ENCODE measurements at regions not wholly inside any gene's neighbourhood (a gene's known extent, or its start where the extent isn't known, plus 50 kb on each side); places are given as distances from the start of the nearest gene placed in this dataset.
"Not testable (repeated sequence)": the region's sequence is repeated elsewhere in the genome, so short reads cannot be mapped to it uniquely, and the experiment has no call there.

- Histone ChIP-seq H3K36me3 (no peaks in the 10 kb centered on the region), H3K4me3 (no peak overlapping the region), H3K9me3 (no peaks in the 10 kb centered on the region), H3K4me1 (ENCODE audit: control insufficient read depth in 1 of 2, low read depth in 2 of 2) (no peaks in the 10 kb centered on the region), H3K27me3 (replicated peaks; ENCODE audit: insufficient read depth) (no peaks in the 10 kb centered on the region), H3K27ac (no peak overlapping the region)
- TF ChIP-seq, protein P1, sequence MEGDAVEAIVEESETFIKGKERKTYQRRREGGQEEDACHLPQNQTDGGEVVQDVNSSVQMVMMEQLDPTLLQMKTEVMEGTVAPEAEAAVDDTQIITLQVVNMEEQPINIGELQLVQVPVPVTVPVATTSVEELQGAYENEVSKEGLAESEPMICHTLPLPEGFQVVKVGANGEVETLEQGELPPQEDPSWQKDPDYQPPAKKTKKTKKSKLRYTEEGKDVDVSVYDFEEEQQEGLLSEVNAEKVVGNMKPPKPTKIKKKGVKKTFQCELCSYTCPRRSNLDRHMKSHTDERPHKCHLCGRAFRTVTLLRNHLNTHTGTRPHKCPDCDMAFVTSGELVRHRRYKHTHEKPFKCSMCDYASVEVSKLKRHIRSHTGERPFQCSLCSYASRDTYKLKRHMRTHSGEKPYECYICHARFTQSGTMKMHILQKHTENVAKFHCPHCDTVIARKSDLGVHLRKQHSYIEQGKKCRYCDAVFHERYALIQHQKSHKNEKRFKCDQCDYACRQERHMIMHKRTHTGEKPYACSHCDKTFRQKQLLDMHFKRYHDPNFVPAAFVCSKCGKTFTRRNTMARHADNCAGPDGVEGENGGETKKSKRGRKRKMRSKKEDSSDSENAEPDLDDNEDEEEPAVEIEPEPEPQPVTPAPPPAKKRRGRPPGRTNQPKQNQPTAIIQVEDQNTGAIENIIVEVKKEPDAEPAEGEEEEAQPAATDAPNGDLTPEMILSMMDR (IDR thresholded peaks at IDR 0.05): no peak
- ATAC-seq (ENCODE audit: insufficient number of reproducible peaks, low FRiP score, low read depth): no peak
- no peak for DNase-seq (ENCODE audit: low spot score)
These were observed 346.1 kb upstream of the PLGLB2 start for GRCh38 chr2:87401726-87402345.

GRCh38 chr2:87403893-87404175, 344.1 kb upstream of the PLGLB2 start:
- Histone ChIP-seq H3K27ac (no peak overlapping the region), H3K36me3 (no peaks in the 10 kb centered on the region), H3K9me3 (no peaks in the 10 kb centered on the region), H3K4me3 (no peak overlapping the region), H3K27me3 (replicated peaks; ENCODE audit: insufficient read depth) (no peaks in the 10 kb centered on the region), H3K4me1 (ENCODE audit: control insufficient read depth in 1 of 2, low read depth in 2 of 2) (no peaks in the 10 kb centered on the region)
- TF ChIP-seq, protein P1 (IDR thresholded peaks at IDR 0.05): no peak
- no peak for ATAC-seq (ENCODE audit: insufficient number of reproducible peaks, low FRiP score, low read depth)
- no peak for DNase-seq (ENCODE audit: low spot score)

DNA sequence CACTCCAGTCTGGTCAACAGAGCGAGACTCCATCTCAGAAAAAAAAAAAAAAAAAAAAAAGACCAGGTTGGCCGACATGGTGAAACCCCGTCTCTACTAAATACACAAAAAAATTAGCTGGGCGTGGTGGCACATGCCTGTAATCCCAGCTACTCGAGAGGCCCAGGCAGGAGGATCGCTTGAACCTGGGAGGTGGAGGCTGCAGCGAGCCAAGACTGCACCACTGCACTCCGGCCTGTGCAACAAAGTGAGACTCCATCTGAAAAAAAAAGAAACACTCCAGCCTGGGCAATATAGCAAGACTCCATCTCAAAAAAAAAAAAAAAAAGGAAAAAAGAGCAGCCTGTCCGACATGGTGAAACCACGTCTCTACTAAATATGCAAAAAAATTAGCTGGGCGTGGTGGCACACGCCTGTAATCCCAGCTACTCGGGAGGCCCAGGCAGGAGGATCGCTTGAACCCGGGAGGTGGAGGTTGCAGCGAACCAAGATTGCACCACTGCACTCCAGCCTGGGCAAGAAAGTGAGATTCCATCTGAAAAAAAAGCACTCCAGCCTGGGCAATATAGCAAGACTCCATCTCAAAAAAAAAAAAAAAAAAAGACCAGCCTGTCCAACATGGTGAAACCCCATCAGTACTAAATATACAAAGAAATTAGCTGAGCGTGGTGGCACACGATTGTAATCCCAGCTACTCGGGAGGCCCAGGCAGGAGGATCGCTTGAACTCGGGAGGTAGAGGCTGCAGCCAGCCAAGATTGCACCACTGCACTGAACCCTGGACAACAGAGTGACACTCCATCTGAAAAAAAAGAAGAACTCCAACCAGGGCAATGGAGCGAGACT, 343.3 kb upstream of the PLGLB2 start:
- ATAC-seq (ENCODE audit: insufficient number of reproducible peaks, low FRiP score, low read depth); DNase-seq (ENCODE audit: low spot score); H3K27ac ChIP-seq; H3K4me3 ChIP-seq; H3K9me3 ChIP-seq; H3K36me3 ChIP-seq; H3K4me1 ChIP-seq (ENCODE audit: control insufficient read depth in 1 of 2, low read depth in 2 of 2); H3K27me3 ChIP-seq (replicated peaks; ENCODE audit: insufficient read depth): not testable (repeated sequence)

DNA sequence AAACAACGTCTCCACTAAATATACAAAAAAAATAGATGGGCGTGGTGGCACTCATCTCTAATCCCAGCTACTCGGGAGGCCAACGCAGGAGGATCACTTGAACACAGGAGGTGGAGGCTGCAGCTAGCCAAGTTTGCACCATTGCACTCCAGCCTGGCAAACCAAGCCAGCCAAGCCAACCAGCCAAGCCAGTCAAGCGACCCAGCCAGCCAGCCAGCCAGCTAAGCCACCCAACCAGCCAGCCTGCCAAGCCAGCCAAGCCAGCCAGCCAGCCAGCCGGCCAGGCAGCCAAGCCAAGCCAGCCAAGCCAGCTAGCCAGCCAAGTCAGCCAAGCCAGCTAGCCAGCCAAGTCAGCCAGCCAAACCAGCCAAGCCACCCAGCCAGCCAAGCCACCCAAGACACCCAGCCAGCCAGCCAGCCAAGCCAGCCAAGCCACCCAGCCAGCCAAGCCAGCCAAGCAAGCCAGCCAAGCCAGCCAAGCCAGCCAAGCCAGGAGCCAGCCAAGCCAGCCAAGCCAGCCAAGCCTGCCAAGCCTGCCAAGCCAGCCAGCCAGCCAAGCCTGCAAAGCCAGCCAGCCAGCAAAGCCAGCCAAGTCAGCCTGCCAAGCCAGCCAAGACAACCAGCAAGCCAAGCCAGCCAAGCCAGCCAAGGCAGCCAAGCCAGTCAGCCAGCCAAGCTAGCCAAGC, 342.2 kb upstream of the PLGLB2 start:
- DNase-seq (ENCODE audit: low spot score); H3K9me3 ChIP-seq; H3K27me3 ChIP-seq (replicated peaks; ENCODE audit: insufficient read depth); H3K4me1 ChIP-seq (ENCODE audit: control insufficient read depth in 1 of 2, low read depth in 2 of 2); H3K27ac ChIP-seq; ATAC-seq (ENCODE audit: insufficient number of reproducible peaks, low FRiP score, low read depth); H3K36me3 ChIP-seq; H3K4me3 ChIP-seq: not testable (repeated sequence)

GRCh38 chr2:87406406-87407175, 341.3 kb upstream of the PLGLB2 start:
- H3K36me3 ChIP-seq; H3K27me3 ChIP-seq (replicated peaks; ENCODE audit: insufficient read depth); H3K27ac ChIP-seq; H3K4me3 ChIP-seq; H3K4me1 ChIP-seq (ENCODE audit: control insufficient read depth in 1 of 2, low read depth in 2 of 2); ATAC-seq (ENCODE audit: insufficient number of reproducible peaks, low FRiP score, low read depth); H3K9me3 ChIP-seq; DNase-seq (ENCODE audit: low spot score): not testable (repeated sequence)

DNA sequence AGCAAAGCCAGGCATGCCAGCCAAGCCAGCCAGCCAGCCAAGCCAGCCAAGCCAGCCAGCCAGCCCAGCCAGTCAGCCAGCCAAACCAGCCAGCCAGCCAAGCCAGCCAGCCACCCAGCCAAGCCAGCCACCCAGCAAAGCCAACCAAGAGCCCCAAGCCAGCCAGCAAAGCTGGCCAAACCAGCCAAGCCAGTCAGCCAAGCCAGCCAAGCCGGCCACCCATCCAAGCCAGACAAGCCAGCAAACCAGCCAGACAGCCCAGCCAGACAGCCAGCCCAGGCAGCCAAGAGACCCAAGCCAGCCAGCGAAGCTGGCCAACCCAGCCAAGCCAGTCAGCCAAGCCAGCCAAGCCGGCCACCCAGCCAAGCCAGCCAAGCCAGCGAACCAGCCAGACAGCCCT, 338.3 kb upstream of the PLGLB2 start:
- not testable (repeated sequence) for ATAC-seq (ENCODE audit: insufficient number of reproducible peaks, low FRiP score, low read depth); H3K36me3 ChIP-seq; H3K4me1 ChIP-seq (ENCODE audit: control insufficient read depth in 1 of 2, low read depth in 2 of 2); H3K4me3 ChIP-seq; H3K27ac ChIP-seq; H3K27me3 ChIP-seq (replicated peaks; ENCODE audit: insufficient read depth); H3K9me3 ChIP-seq; DNase-seq (ENCODE audit: low spot score)

GRCh38 chr2:87410371-87410770, 337.5 kb upstream of the PLGLB2 start:
- H3K27me3 ChIP-seq (replicated peaks; ENCODE audit: insufficient read depth); H3K27ac ChIP-seq; ATAC-seq (ENCODE audit: insufficient number of reproducible peaks, low FRiP score, low read depth); H3K4me3 ChIP-seq; DNase-seq (ENCODE audit: low spot score); H3K9me3 ChIP-seq; H3K36me3 ChIP-seq; H3K4me1 ChIP-seq (ENCODE audit: control insufficient read depth in 1 of 2, low read depth in 2 of 2): not testable (repeated sequence)

DNA sequence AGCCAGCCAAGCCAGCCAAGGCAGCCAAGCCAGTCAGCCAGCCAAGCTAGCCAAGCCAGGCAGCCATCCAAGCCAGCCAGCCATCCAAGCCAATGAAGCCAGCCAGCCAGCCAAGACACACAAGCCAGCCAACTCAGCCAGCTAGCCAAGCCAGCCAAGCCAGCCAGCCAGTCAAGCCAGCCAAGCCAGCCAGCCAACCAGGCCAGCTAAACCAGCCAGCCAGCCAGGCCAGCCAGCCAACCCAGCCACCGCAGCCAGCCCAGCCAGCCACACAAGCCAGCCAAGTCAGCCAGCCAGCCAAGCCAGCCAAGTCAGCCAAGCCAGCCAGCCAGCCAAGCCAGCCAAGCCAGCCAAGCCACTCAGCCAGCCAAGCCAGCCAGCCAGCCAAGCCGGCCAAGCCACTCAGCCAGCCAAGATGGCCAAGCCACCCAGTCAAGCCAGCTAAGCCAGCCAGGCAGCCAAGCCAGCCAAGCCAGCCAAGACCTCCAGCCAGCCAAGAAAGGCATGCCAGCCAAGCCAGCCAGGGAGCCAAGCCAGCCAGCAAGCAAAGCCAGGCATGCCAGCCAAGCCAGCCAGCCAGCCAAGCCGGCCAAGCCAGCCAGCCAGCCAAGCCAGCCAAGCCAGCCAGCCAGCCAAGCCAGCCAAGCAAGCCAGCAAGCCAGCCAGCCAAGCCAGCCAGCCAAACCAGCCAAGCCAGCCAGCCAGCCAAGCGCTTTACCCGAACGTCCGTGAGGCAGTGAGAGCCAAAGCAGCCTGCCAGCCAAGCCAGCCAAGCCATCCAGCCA, 335.7 kb upstream of the PLGLB2 start:
- H3K36me3 ChIP-seq; H3K4me1 ChIP-seq (ENCODE audit: control insufficient read depth in 1 of 2, low read depth in 2 of 2); H3K27ac ChIP-seq; H3K4me3 ChIP-seq; H3K27me3 ChIP-seq (replicated peaks; ENCODE audit: insufficient read depth); H3K9me3 ChIP-seq; DNase-seq (ENCODE audit: low spot score); ATAC-seq (ENCODE audit: insufficient number of reproducible peaks, low FRiP score, low read depth): not testable (repeated sequence)

DNA sequence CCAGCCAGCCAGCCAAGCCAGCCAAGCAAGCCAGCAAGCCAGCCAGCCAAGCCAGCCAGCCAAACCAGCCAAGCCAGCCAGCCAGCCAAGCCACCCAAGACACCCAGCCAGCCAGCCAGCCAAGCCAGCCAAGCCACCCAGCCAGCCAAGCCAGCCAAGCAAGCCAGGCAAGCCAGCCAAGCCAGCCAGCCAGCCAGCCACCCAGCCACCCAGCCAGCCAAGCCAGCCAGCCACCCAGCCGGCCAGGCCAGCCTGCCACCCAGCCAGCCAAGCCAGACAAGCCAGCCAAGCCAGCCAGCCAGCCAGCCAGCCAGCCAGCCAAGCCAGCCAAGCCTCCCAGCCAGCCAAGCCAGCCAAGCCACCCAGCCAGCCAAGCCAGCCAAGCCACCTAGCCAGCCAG, 333.6 kb upstream of the PLGLB2 start:
- H3K4me1 ChIP-seq (ENCODE audit: control insufficient read depth in 1 of 2, low read depth in 2 of 2); H3K27ac ChIP-seq; DNase-seq (ENCODE audit: low spot score); H3K9me3 ChIP-seq; H3K27me3 ChIP-seq (replicated peaks; ENCODE audit: insufficient read depth); H3K4me3 ChIP-seq; ATAC-seq (ENCODE audit: insufficient number of reproducible peaks, low FRiP score, low read depth); H3K36me3 ChIP-seq: not testable (repeated sequence)

All from thoracic aorta (tissue), 2 donors.